HEK293T (cell line): ENCODE measurements at regions not wholly inside any gene's neighbourhood (a gene's known extent, or its start where the extent isn't known, plus 50 kb on each side); places are given as distances from the start of the nearest gene placed in this dataset.

ENCODE experiments used
- BHLHE40 ChIP-seq: fragments of 450-650 bp; IDR thresholded peaks from 2 replicates; pipeline ENCODE4 v1.6.1; 2016; ENCODE audit warnings: mild to moderate bottlenecking, moderate library complexity, borderline replicate concordance
- ELF4 ChIP-seq: fragments of 450-650 bp; IDR thresholded peaks from 2 replicates; pipeline ENCODE4 v1.6.1; 2017; ENCODE audit warnings: antibody characterized with exemption
- FOXA1 ChIP-seq: fragments of 450-650 bp; IDR thresholded peaks from 2 replicates; pipeline ENCODE4 v1.6.1; 2016; ENCODE audit warnings: mild to moderate bottlenecking
- L3MBTL2 ChIP-seq: fragments of 450-650 bp; conservative IDR thresholded peaks from 2 replicates; pipeline ENCODE4 v1.6.1; 2016; ENCODE audit warnings: mild to moderate bottlenecking
- LEF1 ChIP-seq: fragments of 450-650 bp; IDR thresholded peaks from 2 replicates; pipeline ENCODE4 v1.6.1; 2017; ENCODE audit warnings: mild to moderate bottlenecking, borderline replicate concordance
- SP1 ChIP-seq: fragments of 450-650 bp; IDR thresholded peaks from 2 replicates; pipeline ENCODE4 v1.6.1; 2017
- SUZ12 ChIP-seq: fragments of 450-650 bp; IDR thresholded peaks from 2 replicates; pipeline ENCODE4 v1.6.1; 2016; ENCODE audit warnings: mild to moderate bottlenecking

- TF ChIP-seq ELF4 (no peak), BHLHE40 (no peak), L3MBTL2 (no peak), SP1 (no peak), SUZ12 (no peak), FOXA1 (no peak), LEF1 (no peak)
Observed at GRCh38 chr16:51359141-51359955, 208.3 kb upstream of the SALL1 start.
